ENCODE measurements at regions not wholly inside any gene's neighbourhood (a gene's known extent, or its start where the extent isn't known, plus 50 kb on each side); places are given as distances from the start of the nearest gene placed in this dataset.

DNA sequence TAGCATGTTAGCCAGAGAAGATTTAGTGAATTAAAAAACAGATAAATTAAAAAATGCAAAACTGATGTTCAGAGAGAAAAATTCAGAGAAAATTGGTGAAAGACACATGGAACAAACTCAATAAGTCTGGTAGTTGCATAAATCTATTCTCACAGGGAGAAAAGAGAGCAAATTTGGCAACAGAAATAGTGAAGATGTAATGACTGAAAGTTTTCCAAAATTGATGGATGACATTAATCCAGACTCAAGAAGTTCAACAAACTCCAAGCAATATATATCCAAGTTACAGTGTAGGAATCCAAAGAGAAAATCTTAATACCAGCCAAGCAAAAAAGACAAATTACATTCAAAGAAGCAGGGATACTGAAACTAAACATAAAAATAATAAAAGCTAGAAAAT is 302.7 kb upstream of the ARPP21 start:
- DNase-seq: no peak

DNA sequence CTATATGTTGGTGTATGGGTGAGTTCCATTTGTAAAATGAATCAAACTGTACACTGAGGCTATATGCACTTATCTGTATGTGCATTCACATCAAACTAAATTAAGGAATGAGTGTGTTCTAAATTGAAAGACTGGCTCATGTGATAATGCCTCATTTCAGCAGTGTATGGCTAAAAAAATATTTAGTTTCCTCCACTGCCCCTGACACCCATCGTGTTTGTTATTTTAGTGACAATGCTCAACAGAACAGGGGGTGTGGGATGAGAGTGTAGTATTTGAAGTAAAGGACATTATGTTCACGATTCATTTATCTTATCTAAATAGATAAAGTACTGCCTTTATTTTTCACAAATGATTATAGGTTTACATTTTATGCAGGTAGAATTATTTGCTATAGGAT is 301.1 kb upstream of the ARPP21 start:
- DNase-seq: no peak

DNA sequence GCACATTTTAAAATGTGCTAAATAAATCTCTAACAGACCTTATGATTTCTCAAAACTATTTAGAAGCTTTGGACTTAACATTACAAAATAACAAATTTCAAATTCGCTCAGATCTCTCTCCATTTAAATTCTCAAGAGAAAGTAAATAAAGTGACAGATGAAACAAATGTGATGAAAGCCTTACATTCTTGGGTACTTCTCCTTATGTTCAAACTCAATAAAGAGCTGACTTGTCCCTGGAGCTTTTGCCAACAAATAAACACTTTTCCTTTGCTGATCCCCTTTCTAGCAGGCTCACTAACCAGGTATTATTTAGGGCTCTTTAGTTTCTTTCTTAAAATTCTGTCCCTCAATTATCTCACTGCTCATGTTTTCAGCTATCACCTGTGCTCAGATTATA is 259.1 kb upstream of the ARPP21 start:
- no peak for DNase-seq

DNA sequence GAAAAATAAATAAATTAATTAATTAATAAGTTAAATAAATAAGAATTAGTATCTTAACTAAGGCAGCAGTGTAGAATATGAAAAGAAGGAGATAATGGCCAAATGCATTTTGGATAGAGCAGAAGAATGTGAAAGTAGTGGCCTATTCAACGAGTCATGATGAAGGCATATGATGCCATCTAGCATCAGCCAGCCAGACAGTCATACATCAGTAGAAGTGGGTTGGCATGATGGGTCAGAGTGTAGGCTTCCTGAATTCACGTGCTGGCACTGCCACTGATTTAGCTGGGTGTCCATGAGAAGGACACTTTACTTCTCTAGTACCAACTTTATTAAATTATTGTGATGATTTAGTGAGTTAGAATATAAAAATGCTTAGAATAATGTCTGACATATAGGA is 256.1 kb upstream of the ARPP21 start:
- no peak for DNase-seq

DNA sequence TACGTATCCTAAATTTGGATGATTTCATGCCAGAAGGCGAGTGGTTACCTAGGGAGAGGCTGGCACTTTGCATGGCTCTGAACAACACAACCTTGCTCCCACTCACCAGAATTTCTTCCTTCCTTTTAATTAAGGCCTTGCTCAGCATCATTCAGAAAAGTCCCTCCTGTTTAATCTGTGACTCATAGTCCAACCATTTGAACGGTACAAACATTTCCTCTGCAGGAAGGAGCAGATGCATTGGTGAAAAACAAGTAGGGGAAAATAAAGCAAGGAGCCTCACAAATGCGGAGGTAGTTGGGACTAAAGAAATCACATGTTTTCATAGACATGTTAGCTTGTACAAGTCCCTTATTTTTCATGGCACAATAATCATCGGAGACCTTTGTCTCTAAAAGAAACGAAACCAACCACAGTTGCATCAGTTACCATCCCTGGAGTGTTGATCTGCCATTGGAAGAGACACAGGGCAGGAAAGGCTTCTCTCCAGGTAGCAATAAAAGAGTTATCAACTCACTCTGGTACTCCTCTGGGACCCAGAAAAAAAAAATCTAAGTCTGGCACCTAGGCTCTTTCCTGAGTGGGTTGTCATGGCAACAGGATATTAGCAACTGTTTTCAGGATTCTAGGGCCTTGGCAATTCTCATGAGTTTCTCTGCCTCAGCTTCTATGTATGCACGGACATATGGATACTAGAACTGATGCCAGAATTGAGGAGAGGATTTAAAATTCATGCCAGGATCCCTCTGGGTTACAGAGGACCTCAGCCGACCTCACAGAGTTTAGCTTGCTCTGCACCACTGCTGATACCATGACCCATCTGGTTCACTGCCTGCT is 255.4 kb upstream of the ARPP21 start:
- no peak for DNase-seq

DNA sequence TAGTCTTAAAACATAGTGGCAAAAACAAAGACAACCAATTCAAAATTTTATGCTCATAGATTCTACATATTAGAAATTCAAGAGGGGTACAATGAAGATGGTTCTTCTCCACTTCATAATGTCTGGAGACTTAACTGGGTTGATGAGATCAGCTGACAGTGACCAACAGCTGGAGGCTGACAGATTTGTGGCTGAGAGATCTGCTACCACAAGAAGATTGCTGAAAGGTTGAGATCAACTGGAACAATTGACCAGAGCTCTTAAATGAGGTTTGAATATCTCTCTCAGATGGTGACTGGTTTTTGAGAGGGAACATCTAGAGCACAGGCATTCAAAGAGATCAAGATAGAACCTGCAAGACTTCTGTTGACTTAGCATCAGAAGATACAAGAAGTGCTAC is 254.1 kb upstream of the ARPP21 start:
- no peak for DNase-seq

DNA sequence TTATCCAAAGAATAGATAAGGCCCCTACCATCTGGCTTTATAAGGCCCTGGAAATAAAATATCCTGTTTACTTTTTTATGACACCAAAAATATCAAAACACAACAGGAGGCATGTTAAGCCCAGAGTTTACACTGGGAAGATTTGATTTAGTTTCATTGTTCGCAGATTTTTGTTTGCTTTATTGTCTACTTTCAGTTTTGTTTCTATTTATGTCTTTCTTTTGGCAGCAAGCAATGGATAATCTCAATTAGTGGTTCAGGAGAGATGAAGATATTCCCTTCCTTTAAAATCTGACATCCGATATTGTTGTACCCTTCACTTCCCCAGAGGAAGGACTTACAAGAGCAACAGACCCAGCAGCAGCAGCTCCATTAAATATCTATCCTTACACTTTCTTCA is 249.4 kb upstream of the ARPP21 start:
- no peak for DNase-seq

DNA sequence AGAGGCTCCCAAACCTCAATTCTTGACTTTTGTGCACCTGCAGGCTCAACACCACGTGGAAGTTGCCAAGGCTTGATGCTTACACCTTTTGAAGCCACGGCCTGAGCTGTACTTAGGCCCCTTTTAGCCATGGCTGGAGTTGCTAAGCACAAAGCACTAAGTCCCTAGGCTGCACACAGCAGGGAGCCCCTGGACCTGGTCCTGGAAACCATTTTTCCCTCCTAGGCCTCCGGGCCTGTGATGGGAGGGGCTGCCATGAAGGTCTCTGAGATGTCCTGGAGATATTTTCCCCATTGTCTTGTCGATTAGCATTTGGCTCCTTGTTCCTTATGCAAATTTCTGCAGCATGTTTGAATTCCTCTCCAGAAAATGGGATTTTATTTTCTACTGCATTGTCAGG is 247.1 kb upstream of the ARPP21 start:
- DNase-seq: no peak

DNA sequence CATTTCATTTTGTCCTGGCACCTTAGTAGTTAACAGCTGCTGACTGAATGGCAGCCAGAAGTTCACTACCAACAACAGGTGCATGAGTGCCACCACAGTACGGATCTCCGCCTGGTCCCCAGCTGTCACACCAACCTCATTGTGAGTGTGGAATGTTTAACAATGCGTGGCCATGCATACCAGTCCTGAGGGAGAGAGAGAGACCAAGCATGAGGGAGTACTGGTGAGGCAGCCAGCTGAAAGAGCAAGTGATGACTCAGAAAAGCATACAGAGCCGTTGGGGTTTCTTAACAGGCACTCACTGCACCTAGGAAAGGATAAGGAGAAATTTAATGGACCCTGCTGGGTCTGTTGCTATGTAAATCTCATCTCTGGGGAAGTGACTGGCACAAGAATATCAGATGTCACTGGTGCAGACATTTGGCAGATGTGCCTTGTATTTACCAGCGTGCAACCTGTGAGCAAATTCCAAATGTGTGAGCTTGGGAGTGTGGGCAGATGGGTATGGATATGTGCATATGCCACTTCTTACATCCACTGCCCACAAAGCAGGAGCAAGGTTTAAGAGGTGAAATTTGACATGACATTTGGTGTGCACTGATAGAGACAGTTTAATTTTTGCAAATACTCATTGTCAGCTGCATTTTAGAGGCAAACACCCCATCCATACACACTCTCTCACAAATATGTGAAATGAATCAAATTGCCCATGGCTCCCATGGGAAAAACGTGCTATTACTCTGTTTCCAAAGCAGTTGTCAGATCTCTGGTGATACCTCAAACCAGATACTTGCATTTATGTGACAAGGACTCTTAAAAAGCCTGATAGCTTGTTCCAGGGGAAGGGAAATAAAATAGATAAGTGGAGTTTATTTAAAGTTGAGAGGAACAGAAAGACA is 245.2 kb upstream of the ARPP21 start:
- no peak for DNase-seq

DNA sequence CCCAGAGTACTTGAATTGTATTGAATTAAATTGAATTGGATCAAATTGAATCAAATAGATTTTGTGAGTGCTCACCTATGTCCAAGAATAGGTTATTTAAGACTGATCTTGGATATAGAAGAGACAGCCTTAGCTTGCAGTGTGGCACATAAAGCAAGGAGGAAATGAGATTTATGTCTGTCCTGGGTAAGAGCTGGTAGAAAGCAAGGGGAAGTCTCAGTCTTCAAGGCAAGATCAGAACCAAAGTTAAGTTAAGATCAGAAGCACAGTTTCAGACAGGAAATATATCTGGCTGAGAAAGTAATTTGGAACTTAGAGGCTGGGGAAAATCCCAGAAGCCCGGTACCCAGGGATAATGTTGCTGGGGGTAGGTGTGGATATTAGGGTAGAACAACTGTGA is 244.4 kb upstream of the ARPP21 start:
- DNase-seq: no peak

DNA sequence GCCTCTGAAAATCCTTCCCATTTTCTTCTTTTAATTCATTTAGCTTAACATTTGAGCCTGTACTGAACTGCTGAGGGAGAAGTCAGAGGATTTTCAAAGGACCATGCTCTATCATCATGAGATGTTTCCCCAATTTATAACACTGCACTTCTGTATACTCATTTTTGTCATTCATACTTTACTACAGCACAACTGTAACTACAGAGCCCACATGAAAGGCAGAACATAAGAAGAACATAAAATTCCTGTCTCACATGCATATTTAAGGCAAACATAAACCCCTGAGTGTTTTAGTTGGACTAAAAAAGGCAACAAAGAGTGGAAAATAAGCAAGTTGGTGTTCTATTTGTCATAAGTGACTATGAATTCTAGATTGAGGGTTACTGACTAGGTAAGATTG is 237.7 kb upstream of the ARPP21 start:
- DNase-seq: no peak

DNA sequence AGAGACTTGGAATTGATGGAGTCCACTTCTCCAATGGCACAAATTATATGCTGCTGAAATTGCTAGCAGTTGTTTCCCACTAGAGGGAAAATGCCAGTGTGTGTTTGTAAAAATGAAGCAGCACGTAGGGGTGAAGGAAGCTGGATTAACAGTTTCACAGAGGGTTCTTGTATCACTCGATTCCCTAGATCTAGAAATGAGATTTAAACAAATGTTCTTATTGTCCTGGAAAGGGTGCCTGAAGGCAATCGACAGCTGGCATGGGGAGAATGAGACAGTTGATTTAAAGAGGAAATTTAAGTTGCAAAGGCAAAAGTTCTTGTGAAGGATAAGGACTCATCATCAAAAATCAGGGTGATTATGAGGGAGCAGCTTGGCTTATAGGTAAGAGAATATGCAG is 234.8 kb upstream of the ARPP21 start:
- no peak for DNase-seq

DNA sequence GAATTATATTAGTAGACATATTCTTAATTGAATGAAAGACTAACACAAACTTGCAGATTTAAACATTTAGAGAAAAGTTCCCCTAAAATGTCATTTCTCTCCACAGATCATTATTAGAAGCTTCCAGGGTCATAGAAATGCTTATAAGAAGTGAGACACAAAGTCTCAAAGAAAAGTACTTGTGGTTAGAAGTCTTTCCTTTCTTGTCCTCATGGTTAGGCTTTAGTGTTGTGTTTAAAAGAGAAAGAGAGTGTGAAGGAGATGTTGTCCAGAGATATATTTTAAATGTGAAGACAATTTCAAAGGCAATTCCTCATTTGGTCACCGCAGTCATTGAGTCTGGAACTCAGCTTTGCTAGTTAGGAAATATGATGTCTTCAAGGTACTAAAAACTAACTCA is 230.4 kb upstream of the ARPP21 start:
- no peak for DNase-seq

DNA sequence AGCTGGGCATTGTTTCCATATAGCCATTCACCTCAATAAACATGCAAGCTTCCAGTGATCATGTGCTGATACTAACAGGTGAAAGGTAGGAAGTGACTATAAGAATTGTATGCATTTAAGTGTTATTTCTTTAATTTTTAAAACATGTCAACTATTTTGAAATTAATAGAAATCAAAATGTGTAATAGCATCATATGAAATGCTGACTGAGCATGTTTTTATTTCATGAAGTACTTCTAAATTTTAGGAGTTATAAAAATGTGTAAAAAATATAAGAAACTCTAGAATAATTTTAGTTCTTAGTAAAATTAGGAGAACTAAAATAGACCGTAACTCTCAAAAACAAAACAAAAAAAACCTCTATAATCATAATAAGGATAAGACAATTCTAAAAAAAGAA is 229.3 kb upstream of the ARPP21 start:
- no peak for DNase-seq

DNA sequence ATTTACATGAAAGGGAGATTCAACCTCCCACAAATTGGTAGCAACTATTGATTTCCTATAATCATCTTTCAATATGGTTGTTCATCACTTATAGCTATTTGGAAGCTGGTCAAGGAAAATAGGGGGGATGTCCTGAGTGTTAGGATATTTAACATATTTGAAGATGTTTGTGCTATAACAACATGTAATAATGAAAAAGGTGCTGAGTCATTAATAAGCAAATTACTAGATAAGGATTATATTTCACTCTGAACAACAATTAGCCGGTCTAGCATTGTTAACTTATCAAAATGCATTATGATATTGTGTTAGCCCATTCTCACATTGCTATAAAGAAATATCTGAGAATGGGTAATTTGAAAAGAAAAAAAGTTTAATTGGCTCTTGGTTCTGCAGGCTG is 225.8 kb upstream of the ARPP21 start:
- DNase-seq: no peak

DNA sequence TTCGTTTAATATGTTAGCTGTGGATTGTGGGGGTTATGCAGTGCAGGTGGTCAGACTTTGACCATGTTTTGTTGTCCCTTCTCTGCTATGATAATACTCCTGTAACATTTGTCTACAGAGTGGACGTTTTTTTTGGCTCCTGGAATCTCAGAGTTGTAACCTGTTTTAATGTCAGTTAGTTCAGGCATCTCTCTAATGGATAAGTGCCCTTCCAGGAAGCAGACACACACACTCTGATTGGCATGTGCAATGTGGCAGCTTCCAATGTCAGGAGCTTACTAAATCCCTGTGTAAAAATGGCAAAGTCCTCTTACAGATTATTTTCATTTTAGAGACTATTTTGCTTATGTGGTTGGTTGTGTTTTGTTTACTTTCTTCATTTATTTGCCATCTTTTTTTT is 222.2 kb upstream of the ARPP21 start:
- no peak for DNase-seq

DNA sequence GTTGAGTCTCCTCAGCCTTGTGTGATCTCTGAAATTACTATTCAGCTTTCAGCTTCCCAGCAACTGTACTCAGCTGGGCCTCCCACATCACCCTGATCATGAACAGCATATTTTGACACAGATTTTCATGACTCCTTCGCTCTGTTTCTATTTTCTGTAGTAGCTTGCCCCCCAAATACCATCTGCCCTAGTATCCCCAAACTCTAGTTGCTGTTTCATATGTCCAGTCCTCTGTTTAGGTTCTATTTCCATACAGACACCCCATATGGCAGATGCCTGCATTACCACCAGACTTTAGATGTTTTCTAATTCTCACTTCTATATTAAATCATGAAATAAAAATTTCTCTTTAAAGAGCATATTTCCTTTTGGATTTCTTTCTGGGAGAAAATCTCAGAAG is 217.2 kb upstream of the ARPP21 start:
- DNase-seq: no peak

DNA sequence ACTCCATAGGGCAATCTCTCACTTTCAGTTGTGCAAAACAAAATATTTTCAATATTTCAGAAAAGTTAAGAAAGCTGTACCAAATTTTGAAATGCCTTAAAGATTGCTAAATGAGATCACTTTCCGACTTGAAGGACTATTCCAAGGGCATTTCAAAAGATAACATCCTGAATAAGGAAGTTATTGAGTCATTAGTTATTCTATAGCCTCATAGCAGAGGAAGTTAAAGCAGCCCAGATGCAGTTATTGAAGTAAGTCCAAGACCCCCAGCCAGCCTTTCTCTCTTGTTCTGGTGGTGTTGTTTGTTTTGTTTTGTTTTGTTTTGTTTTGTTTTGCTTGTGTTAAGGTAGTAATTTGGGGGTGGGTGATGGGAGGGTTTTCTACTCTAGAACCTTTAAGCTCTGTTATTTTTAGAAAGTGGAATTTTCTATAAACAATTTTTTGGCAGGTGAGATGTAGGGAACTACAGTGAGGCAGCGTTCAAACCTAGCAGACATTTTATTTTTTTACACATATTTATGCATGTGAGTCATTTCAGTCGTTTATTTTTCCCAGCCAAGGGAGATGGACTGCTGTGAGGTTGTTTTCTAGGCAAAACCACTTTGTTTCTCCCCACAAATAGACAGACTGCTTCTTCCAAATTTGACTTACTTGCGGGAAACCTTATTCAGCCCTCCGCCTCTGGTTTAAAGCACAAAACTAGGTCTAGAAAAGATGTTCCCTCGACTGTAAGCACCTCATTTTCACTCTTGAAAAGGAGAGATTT is 216.3 kb upstream of the ARPP21 start:
- DNase-seq: no peak

DNA sequence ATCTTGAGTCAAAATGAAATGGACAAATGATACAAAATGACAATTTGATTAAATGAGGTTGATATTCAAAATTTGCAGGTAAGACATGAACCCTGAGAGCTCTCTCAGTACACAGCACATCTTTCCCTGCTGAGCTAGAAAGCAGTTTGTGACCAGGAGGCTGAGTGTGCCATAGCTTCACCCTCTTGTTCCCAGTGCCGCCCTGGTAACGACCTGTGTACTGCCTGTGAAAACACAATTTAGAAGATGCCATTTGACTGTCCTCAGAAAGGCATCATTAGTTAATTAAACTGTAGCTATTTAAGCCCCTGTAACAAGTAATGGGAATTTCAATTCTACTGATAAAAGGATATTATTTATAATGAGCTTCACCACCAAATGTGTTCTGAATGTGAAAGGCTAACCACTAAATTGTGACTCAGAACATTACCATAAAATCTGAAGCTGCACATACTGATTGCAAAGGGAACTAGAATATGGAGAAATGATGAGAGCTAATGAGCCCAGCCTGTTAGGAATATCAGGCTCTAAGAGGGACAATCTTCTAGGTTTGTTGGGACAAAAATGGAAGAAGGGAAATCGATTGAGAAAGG is 212.9 kb upstream of the ARPP21 start:
- DNase-seq: no peak

DNA sequence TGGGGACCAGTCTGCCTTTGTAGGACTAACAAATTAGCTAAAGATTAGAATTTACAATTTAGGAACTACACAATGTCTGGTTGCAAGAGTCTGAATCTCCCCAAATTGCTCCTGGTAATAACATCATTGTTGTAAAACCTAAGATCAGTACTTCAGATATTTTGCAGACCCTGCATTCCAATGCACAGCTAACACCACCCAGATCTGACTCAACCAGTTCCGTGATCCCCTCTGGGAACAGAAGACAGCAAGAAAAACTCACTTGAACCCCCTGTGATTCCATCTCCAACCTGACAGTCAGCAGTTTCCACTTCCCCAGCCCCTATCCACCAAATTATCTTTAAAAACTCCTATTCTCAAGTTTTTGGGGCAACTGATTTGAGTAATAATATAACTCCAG is 201.9 kb upstream of the ARPP21 start:
- no peak for DNase-seq

DNA sequence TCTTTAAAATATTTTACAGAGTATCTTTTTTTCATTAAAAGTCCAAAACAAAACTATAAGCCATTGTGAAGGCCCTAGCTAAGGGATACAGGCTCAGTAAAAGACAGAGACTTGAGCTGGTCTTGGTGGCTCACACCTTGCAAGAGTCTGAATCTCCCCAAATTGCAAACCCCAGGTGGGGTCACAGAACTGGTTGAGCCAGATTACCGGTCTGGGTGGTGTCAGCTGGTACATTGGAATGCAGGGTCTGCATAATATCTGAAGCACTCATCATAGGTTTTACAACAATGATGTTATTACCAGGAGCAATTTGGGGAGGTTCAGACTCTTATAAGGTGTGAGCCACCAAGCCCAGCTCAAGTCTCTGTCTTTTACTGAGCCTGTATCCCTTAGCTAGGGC is 201.2 kb upstream of the ARPP21 start:
- DNase-seq: no peak

DNA sequence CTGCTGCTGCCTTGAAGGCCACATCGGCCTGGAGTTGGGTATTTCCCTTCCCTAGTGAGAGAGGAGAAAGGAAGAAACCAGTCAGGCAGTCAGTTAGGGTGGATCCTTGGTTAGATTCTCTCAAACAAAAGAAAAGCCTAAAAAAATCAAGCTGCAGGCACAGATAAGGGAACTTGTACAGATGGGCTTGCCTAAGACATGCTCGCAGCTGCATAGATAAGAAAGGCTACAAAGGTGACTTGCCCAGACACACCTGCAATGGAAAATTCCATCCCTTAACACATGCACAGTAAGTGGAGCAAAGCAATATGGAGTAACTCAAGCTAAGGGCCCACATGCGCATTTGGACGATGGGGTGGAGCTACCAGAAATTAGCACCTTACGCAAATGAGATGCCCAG is 199.7 kb upstream of the ARPP21 start:
- no peak for DNase-seq

DNA sequence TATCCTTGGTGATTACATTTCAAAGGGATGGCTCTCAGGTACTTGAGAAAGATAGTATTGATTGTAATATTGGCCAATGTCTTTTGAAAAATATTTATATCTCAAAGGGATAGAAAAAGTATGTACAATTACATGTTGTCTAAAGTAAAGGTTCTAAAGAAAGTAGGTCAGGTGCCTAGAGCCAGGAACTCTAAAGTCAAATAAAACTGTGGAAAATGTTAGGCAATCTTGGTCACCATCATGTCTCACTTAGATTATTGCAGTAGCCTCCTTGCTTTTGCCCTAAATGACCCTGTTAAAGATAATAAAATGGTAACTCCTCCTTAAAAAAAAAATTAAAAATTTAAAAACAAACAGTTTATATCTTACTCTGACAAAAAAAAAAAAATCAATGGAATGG is 198.5 kb upstream of the ARPP21 start:
- DNase-seq: no peak
